Spleen (tissue), 11 donors: ENCODE measurements at regions not wholly inside any gene's neighbourhood (a gene's known extent, or its start where the extent isn't known, plus 50 kb on each side); places are given as distances from the start of the nearest gene placed in this dataset.

Experiments
- DNase-seq: peaks from one replicate; pipeline ENCODE4 v3.0.0-alpha.2; 2020
- H3K27ac ChIP-seq, 8 donors: fragments of 200-600 bp; sonication (generic) in 7 of 8; 1 replicate in 4 of 8; 2 replicates in 4 of 8; pipeline versions ENCODE4 v1.5.0 to v1.8.0; 2016 to 2021; ENCODE audit warnings: inconsistent platforms in 4 of 8, mild to moderate bottlenecking in 4 of 8, moderate library complexity in 1 of 8
- H3K27me3 ChIP-seq, 7 donors: fragments of 200-600 bp; sonication (generic) in 6 of 7; replicated peaks in 1 of 7; 1 replicate in 4 of 7; 2 replicates in 3 of 7; pipeline versions ENCODE4 v1.5.0 to v1.8.0; 2016 to 2021; ENCODE audit warnings: inconsistent platforms in 3 of 7, mild to moderate bottlenecking in 1 of 7
- H3K36me3 ChIP-seq, 6 donors: fragments of 200-600 bp; sonication (generic) in 5 of 6; 1 replicate in 4 of 6; 2 replicates in 2 of 6; pipeline versions ENCODE4 v1.5.0 to v1.8.0; 2016 to 2021; ENCODE audit warnings: inconsistent platforms in 2 of 6
- H3K4me1 ChIP-seq, 6 donors: fragments of 200-600 bp; sonication (generic) in 5 of 6; 1 replicate in 3 of 6; 2 replicates in 3 of 6; pipeline versions ENCODE4 v1.5.0 to v1.8.0; 2016 to 2021; ENCODE audit warnings: inconsistent platforms in 3 of 6
- H3K4me3 ChIP-seq, 8 donors: fragments of 200-600 bp; sonication (generic) in 7 of 8; 1 replicate in 4 of 8; 2 replicates in 4 of 8; pipeline versions ENCODE4 v1.5.0 to v1.8.0; 2016 to 2021; ENCODE audit warnings: inconsistent platforms in 4 of 8, mild to moderate bottlenecking in 4 of 8, moderate library complexity in 2 of 8
- H3K9me3 ChIP-seq, 8 donors: fragments of 200-600 bp; sonication (generic) in 7 of 8; 1 replicate in 4 of 8; 2 replicates in 4 of 8; pipeline versions ENCODE4 v1.5.0 to v1.8.0; 2016 to 2021; ENCODE audit warnings: inconsistent platforms in 4 of 8
- CTCF ChIP-seq, 11 experiments: fragments of 200-600 bp in 7 of 11; fragments of 450-650 bp in 4 of 11; sonication (generic) in 4 of 11; IDR thresholded peaks in 8 of 11; conservative IDR thresholded peaks in 3 of 11; 1 replicate in 7 of 11; 2 replicates in 4 of 11; pipeline versions ENCODE4 v1.4.0 to v1.8.0; 2016 to 2021; ENCODE audit warnings: antibody characterized with exemption in 11 of 11, inconsistent platforms in 4 of 11, mild to moderate bottlenecking in 1 of 11
- POLR2A ChIP-seq, 3 donors: fragments of 450-650 bp; IDR thresholded peaks; one replicate each; pipeline ENCODE4 v1.5.1; 2017; ENCODE audit warnings: antibody characterized with exemption in 3 of 3, mild to moderate bottlenecking in 1 of 3
- POLR2AphosphoS5 ChIP-seq, 3 donors: sonication (generic); formaldehyde crosslinking; IDR thresholded peaks; one replicate each; pipeline ENCODE4 v1.5.1; 2017; ENCODE audit warnings: antibody characterized with exemption in 3 of 3
- WGBS, 5 donors: extraction: QIAGEN DNeasy Blood & Tissue Kit in 3 of 5; methylation state at CpG; one replicate each; pipeline versions ENCODE4 v1.1.5 to v1.1.7; 2013 to 2018; 5-methylcytosine and 5-hydroxymethylcytosine counted together
- intact Hi-C: fragments of 100-400 bp; cut with DNase I; formaldehyde crosslinking; loops from one replicate; pipeline ENCODE4 v1.15.0; 2023; ENCODE audit warnings: low total_unique reads
- donor health status: healthy with polysubstance abuse.
- donor health status: DM: no; HTN: no; CAD: no; lungs with moderate emphysema.
- donor health status: DM: no; HTN: no; CAD: no.
- donor health status: Bipolar disorder and iron deficiency.
- donor health status: healthy.
- donor health status: DM: no; HTN: no; CAD: no.
- donor health status: DM: yes; HTN: yes; CAD: no.

- no peak for TF ChIP-seq CTCF (IDR thresholded peaks at IDR 0.05 in 8 of 11, conservative IDR thresholded peaks at IDR 0.05 in 3 of 11)
- TF ChIP-seq POLR2A (IDR thresholded peaks at IDR 0.05), result no peak
- no peak for TF ChIP-seq POLR2AphosphoS5 (IDR thresholded peaks at IDR 0.05)
- Histone ChIP-seq H3K27ac (no peak overlapping the region), H3K4me1 (no peaks in the 10 kb centered on the region), H3K9me3 (peaks cover 0 to 11% (median 0%) of the 10 kb centered on the region in 8 donors), H3K27me3 (no peaks in the 10 kb centered on the region), H3K4me3 (no peak overlapping the region), H3K36me3 (no peaks in the 10 kb centered on the region)
- no peak for DNase-seq
- intact Hi-C loops, result no loop called here
- 73 to 86% (median 82%) methylated on average over 3 of the region's 3 CpGs for WGBS, 5 donors
Measured at GRCh38 chr10:10178476-10178875, 839.2 kb upstream of the CELF2 start.

- intact Hi-C loops, result no loop called here
- no peak overlapping the region for H3K27ac ChIP-seq
- no peak for DNase-seq
Measured at GRCh38 chr10:10193848-10194247, 823.8 kb upstream of the CELF2 start.

GRCh38 chr10:10196701-10197100 lies 821.0 kb upstream of the CELF2 start:
- WGBS, 5 donors, result 88 to 92% (median 90%) methylated on average over 5 of the region's 5 CpGs
- TF ChIP-seq POLR2AphosphoS5 (IDR thresholded peaks at IDR 0.05) (no peak), POLR2A (IDR thresholded peaks at IDR 0.05) (no peak), CTCF (IDR thresholded peaks at IDR 0.05 in 8 of 11, conservative IDR thresholded peaks at IDR 0.05 in 3 of 11) (no peak)
- Histone ChIP-seq H3K27me3 (no peaks in the 10 kb centered on the region), H3K36me3 (no peaks in the 10 kb centered on the region), H3K27ac (no peak overlapping the region), H3K9me3 (no peaks in the 10 kb centered on the region), H3K4me1 (no peaks in the 10 kb centered on the region), H3K4me3 (no peak overlapping the region)
- DNase-seq, result no peak
- intact Hi-C loops, result no loop called here

More at GRCh38 chr10:10193848-10194247, 823.8 kb upstream of the CELF2 start:
- no peaks in the 10 kb centered on the region for H3K9me3 ChIP-seq
- H3K4me1 ChIP-seq, result no peaks in the 10 kb centered on the region
- no peak overlapping the region for H3K4me3 ChIP-seq
- WGBS, 5 donors, result 89 to 94% (median 90%) methylated on average over 4 of the region's 4 CpGs
- TF ChIP-seq POLR2A (IDR thresholded peaks at IDR 0.05) (no peak), POLR2AphosphoS5 (IDR thresholded peaks at IDR 0.05) (no peak), CTCF (IDR thresholded peaks at IDR 0.05 in 8 of 11, conservative IDR thresholded peaks at IDR 0.05 in 3 of 11) (no peak)
- no peaks in the 10 kb centered on the region for H3K27me3 ChIP-seq
- H3K36me3 ChIP-seq, result no peaks in the 10 kb centered on the region

GRCh38 chr10:10197423-10197822 lies 820.2 kb upstream of the CELF2 start:
- H3K27me3 ChIP-seq, result no peaks in the 10 kb centered on the region
- H3K27ac ChIP-seq, result no peak overlapping the region
- no peaks in the 10 kb centered on the region for H3K4me1 ChIP-seq
- no peak for DNase-seq
- intact Hi-C loops, result no loop called here
- H3K4me3 ChIP-seq, result no peak overlapping the region
- no peaks in the 10 kb centered on the region for H3K9me3 ChIP-seq
- no peaks in the 10 kb centered on the region for H3K36me3 ChIP-seq
- 74 to 88% (median 87%) methylated on average over 4 of the region's 4 CpGs for WGBS, 5 donors
- TF ChIP-seq CTCF (IDR thresholded peaks at IDR 0.05 in 8 of 11, conservative IDR thresholded peaks at IDR 0.05 in 3 of 11) (no peak), POLR2AphosphoS5 (IDR thresholded peaks at IDR 0.05) (no peak), POLR2A (IDR thresholded peaks at IDR 0.05) (no peak)
